ENCODE measurements at regions not wholly inside any gene's neighbourhood (a gene's known extent, or its start where the extent isn't known, plus 50 kb on each side); places are given as distances from the start of the nearest gene placed in this dataset.

DNA sequence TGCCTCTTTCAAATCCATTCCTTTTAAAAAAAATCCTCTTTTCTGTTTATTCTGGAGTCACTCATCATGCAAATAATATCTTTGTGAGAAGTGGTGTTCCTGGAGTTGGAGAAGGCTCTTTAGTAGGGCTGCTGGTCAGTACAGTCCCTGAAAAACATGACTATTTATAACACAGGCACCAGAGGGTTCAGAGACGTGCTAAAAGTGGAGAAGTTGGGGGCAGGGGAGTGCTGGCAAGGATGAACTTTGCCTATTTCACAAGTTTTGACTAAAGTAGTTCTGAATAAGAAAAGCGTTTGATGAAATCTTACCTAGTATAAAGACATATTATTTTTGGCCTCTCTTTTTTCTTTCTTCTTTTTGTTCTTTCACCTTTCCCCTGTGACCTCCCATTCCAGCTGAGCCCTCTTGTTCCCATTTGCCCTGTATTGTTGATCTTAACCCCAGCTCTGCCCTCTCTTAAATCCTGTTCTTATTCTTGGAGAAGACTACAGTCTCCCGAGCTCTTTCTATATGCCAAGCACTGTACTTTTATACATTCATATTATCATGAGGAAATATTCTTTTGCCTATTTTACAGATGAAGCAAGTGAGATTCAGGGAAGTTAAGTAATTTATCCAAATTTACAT lies 129.1 kb downstream of the TM9SF2 start:
- TF ChIP-seq, protein P1, sequence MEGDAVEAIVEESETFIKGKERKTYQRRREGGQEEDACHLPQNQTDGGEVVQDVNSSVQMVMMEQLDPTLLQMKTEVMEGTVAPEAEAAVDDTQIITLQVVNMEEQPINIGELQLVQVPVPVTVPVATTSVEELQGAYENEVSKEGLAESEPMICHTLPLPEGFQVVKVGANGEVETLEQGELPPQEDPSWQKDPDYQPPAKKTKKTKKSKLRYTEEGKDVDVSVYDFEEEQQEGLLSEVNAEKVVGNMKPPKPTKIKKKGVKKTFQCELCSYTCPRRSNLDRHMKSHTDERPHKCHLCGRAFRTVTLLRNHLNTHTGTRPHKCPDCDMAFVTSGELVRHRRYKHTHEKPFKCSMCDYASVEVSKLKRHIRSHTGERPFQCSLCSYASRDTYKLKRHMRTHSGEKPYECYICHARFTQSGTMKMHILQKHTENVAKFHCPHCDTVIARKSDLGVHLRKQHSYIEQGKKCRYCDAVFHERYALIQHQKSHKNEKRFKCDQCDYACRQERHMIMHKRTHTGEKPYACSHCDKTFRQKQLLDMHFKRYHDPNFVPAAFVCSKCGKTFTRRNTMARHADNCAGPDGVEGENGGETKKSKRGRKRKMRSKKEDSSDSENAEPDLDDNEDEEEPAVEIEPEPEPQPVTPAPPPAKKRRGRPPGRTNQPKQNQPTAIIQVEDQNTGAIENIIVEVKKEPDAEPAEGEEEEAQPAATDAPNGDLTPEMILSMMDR (IDR thresholded peaks at IDR 0.05), result no peak
- no peak for TF ChIP-seq POLR2A (IDR thresholded peaks at IDR 0.05)
- H3K27me3 ChIP-seq, result no peaks in the 10 kb centered on the region
- no peaks in the 10 kb centered on the region for H3K4me1 ChIP-seq
- no peak overlapping the region for H3K4me3 ChIP-seq
- no peaks in the 10 kb centered on the region for H3K9me3 ChIP-seq
- DNase-seq, result no peak
- no peaks in the 10 kb centered on the region for H3K36me3 ChIP-seq
- no peak overlapping the region for H3K27ac ChIP-seq

DNA sequence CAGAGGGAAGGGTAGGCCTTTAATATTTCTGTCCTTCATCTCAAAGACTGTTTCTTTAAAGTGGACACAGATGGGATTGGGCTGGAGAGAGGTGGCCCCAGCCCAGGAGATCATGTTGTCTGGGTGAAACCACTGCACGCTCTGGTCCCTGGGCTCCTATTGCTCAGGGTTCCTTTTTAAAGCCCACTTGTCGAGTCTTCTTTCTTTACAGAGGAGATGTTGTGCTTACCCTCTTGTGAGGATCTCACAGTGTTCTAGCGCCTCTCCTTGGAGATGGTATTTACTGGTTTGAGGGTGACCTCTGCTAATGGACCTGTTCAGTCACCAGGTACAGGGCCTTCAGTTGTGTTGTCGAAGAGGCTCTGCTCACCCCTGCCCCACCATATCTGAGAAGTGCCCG lies 128.4 kb downstream of the TM9SF2 start:
- DNase-seq, result no peak
- Histone ChIP-seq H3K36me3 (no peaks in the 10 kb centered on the region), H3K27me3 (no peaks in the 10 kb centered on the region), H3K9me3 (no peaks in the 10 kb centered on the region), H3K4me3 (no peak overlapping the region), H3K27ac (no peak overlapping the region), H3K4me1 (no peaks in the 10 kb centered on the region)
- TF ChIP-seq POLR2A (IDR thresholded peaks at IDR 0.05), result no peak
- TF ChIP-seq, protein P1 (IDR thresholded peaks at IDR 0.05), result no peak

DNA sequence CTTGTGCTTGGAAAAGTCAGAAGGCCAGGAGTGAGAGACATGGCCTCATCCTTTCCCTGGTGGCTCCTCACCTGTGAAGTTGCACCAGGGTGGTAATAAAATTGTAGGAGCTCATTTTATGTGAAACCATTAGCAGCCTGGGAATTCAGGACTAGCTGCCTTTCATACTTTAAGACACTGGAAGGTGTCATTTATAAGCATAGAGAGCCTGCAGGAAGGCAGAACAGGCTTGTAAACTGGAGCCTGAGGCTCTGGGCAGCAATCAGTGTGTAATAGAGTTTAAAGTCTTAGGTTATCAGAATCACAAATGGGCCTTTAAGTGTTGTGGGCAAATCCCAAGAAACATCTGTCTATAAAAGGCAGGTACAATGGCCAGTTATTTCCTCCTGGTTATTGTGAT lies 127.2 kb downstream of the TM9SF2 start:
- H3K27me3 ChIP-seq, result no peaks in the 10 kb centered on the region
- no peaks in the 10 kb centered on the region for H3K9me3 ChIP-seq
- H3K4me1 ChIP-seq, result no peaks in the 10 kb centered on the region
- DNase-seq, result no peak
- H3K4me3 ChIP-seq, result no peak overlapping the region
- no peaks in the 10 kb centered on the region for H3K36me3 ChIP-seq
- TF ChIP-seq, protein P1 (IDR thresholded peaks at IDR 0.05), result no peak
- TF ChIP-seq POLR2A (IDR thresholded peaks at IDR 0.05), result no peak
- H3K27ac ChIP-seq, result no peak overlapping the region

DNA sequence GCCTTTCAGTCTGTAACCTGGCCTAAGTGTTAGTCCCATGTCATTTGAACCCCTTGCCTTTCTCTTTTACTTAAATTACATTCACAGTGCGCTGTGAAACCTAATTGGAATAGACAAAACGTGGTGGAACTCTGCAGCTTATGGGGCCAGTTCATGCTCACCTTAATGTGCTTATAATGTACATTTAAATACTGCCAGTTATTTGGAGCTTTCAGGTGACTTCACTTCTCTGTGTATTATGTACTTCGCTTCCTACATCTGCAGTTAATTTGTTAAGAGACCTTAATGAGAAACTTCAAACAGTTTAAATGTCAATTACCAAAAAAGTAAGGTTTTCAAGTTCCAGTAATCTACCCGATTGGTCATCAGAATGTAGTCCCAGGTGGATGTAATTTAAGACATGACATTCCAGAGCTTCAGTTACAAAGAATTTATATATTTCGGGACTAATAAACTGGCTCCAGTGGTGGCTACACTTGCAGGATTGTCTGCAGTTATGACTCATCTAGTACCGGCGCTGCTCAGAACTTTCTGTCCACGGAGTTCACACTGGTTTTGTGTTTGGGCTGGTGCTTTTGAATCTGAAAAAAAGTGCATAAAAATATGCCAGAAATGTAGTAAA lies 125.3 kb downstream of the TM9SF2 start:
- TF ChIP-seq, protein P1 (IDR thresholded peaks at IDR 0.05), result no peak
- no peak for TF ChIP-seq POLR2A (IDR thresholded peaks at IDR 0.05)
- Histone ChIP-seq H3K4me3 (no peak overlapping the region), H3K27ac (no peak overlapping the region)

DNA sequence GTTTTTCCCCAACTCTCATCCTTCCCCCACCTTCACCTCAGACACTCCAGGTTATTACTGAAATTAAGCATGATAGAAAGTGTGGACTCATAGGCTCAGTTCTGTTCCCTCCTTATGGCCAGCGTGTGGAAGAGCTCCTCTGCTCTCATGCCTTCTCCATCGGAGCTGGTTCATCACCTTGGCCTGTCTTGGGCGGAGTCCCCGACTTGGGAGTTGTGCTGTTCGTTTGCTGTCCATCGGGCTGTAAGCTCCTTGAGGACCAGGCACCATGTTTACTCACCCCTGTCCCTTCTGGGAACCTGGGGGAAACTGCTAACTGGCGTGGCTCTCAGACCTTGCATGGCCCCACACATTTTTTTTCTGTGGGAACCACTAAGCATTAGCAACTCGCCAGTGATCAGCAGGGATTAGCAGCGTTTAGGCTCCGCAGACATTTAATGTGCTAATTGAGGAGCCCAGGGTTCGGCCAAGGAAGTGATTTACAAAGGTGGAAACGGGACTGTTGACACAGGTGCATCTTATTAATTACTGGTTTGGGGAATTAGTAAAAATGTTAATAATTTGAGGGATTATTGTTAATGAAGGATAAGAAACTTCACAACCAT lies 123.8 kb downstream of the TM9SF2 start:
- no peak overlapping the region for H3K4me3 ChIP-seq
- no peak overlapping the region for H3K27ac ChIP-seq
- no peaks in the 10 kb centered on the region for H3K27me3 ChIP-seq
- H3K4me1 ChIP-seq, result no peaks in the 10 kb centered on the region
- no peaks in the 10 kb centered on the region for H3K9me3 ChIP-seq
- no peak for DNase-seq
- no peaks in the 10 kb centered on the region for H3K36me3 ChIP-seq
- no peak for TF ChIP-seq POLR2A (IDR thresholded peaks at IDR 0.05)
- TF ChIP-seq, protein P1 (IDR thresholded peaks at IDR 0.05), result no peak

More for the DNA sequence above, 125.3 kb downstream of the TM9SF2 start:
- H3K4me1 ChIP-seq, result no peaks in the 10 kb centered on the region
- no peaks in the 10 kb centered on the region for H3K36me3 ChIP-seq
- no peak for DNase-seq
- H3K9me3 ChIP-seq, result no peaks in the 10 kb centered on the region
- H3K27me3 ChIP-seq, result no peaks in the 10 kb centered on the region

Data from Peyer's patch (tissue), 4 donors.